Tongue (tissue), 1 donor: ENCODE measurements at regions not wholly inside any gene's neighbourhood (a gene's known extent, or its start where the extent isn't known, plus 50 kb on each side); places are given as distances from the start of the nearest gene placed in this dataset.
"Not testable (repeated sequence)": the region's sequence is repeated elsewhere in the genome, so short reads cannot be mapped to it uniquely, and the experiment has no call there.

Experiments used
- DNase-seq: peaks from one replicate; pipeline ENCODE4 v3.0.0-alpha.2; 2015

DNA sequence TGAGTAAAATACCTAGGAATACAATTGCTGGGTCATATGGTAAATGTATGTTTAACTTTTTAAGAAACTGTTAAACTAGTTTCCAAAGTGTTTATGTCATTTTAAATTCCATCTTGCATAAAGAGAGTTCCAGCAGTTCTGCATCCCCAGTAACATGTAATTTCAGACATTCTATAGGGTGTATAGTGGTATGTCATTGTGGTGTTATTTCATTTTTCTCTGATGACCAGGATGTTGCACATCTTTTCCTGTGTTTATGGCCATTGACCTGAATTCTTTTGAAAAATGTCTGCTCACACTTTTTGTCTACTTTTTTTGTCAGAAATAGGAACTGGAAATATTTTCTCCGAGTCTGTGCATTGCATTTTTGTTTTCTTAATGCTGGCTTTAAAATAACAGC, 128.9 kb downstream of the TMEM200A start:
- DNase-seq, result no peak

- DNase-seq, result no peak
Observed at GRCh38 chr6:130500693-130501092, 134.9 kb downstream of the TMEM200A start.

DNA sequence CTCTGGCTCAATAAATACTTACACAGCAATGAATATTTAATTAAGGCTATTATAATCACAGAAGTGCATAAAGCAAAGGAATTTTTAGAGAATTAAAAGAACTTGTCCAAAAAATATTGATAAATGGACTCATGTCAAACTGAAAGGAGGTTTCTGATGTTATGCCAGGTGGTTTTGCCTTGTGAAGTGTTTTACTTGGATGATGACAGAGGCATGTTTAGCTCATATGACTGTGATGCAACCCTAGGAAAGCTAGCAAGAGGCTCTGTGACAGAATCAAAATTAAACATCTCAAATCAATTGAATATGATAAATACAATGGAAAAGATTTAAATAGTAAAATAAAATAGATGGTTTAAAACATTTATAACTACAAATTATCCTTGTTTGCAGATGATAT, 137.3 kb downstream of the TMEM200A start:
- DNase-seq, result no peak

GRCh38 chr6:130505808-130506598, 140.2 kb downstream of the TMEM200A start:
- no peak for DNase-seq

GRCh38 chr6:130507005-130507665, 141.3 kb downstream of the TMEM200A start:
- not testable (repeated sequence) for DNase-seq

GRCh38 chr6:130507666-130508028, 141.8 kb downstream of the TMEM200A start:
- DNase-seq, result no peak

- peak; percentile 44 for DNase-seq
Observed at GRCh38 chr6:130513770-130514169, 148.0 kb downstream of the TMEM200A start.

GRCh38 chr6:130514712-130515111, 148.9 kb downstream of the TMEM200A start:
- no peak for DNase-seq

- no peak for DNase-seq
Observed at GRCh38 chr6:130515306-130515705, 149.5 kb downstream of the TMEM200A start.

GRCh38 chr6:130516604-130517003, 150.8 kb downstream of the TMEM200A start:
- no peak for DNase-seq

GRCh38 chr6:130517444-130517931, 151.7 kb downstream of the TMEM200A start:
- no peak for DNase-seq

GRCh38 chr6:130518588-130518987, 152.8 kb downstream of the TMEM200A start:
- no peak for DNase-seq

DNA sequence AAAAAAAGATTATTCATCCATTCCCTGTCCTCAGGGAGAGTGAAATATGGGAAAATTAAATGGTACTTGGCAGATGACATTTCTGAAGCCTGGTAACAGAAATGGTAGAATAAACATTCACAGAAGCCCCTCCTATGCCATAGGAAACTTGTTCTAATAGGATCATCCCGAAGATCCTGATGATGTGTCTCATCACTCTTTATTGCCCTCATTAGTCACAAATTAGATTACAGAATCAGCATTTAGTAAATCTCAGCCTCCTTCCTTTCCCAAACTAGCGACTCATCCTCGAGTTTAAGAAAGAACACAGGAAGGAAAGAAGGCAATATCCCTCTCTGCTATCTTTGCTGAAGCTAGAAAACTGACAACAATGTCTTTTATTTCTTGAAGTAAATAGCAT, 154.4 kb downstream of the TMEM200A start:
- DNase-seq, result no peak

DNA sequence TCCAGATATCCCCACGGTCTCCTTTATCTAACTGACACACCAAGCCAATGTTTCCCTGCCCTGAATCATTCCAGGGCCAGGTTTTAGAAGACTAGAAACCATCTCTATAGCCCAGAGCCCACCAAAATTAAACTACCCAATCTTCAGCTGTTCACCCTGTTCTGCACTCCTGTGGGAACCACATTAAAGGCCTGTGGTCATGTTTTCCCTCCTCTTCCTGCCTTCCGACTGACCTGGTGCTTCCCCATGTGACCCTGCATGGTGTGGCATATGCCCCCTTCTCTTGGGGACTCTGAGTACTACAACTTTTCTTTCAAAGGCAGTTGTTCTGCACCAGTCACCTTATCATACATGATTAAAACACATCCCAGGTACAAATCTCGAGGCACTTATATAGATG, 155.0 kb downstream of the TMEM200A start:
- DNase-seq, result no peak

DNA sequence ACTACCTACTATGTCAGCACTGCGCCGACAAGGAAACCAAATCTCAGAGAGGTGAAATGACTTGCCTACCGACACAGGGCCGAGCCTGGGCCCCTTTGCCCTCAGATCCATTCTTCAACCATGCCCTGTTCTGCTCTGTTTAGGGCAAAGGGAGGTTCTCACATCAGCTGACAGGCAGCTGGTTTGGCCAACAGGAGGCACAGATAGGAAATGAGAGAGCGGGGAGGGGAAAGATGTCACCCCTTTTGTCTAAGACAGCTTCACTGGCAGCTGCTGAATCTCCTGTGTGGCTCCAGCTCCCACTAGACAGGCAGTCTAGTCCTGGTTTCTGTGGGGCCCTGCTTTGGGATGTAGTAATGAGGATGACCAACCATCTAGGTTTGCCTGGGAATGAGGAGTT, 158.7 kb downstream of the TMEM200A start:
- no peak for DNase-seq

GRCh38 chr6:130525408-130525807, 159.6 kb downstream of the TMEM200A start:
- no peak for DNase-seq

- no peak for DNase-seq
Observed at GRCh38 chr6:130526466-130526865, 160.6 kb downstream of the TMEM200A start.

DNA sequence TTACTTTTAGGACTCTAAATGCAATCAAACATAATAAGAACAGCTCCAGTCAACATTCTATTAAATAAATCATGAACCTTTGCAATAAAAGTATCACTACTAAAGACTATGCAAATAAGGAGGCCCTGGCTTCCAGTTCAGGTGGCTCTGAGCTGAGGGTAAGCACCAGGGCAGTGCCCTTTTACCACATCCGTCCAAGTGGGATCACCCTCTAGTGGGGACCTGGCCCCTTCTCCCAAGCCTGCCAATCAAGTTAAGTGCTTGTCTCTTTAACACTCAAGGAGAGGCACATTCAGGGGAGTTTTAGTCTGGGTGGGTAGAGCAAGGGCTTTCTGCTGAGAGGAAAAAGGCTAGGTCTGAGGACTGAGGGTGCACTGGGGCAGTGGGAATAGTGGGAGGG, 161.4 kb downstream of the TMEM200A start:
- DNase-seq, result no peak

DNA sequence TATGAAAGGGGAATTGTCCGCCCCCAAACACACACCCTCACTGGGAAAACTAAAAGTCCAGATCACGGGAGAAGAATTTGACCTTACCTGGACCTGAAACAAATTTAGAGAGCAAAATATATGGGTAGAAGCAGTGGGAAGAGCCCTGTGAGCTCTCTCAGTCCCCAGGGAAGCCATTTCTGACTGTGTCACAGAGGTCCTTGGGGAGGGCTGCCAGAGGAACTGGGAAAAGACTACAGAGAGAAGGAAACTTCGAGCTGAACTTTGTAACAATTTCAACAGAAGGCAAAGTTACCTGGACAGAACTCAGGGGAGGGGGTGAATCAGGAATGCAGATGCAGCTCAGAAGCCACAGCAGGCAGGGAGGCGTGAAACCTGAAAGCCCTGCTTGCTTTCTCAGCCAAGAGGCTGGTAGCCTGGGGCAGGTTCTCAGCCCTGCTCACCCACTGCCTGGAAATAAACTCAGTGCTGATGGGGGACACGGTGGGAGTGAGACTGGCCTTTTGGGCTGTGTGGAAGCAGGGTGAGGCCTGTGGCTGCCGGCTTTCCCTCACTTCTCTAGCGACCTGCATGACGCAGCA, 163.8 kb downstream of the TMEM200A start:
- DNase-seq, result no peak

GRCh38 chr6:130534627-130535026, 168.8 kb downstream of the TMEM200A start:
- DNase-seq, result no peak

GRCh38 chr6:130535242-130535641, 169.4 kb downstream of the TMEM200A start:
- DNase-seq, result no peak

- no peak for DNase-seq
Observed at GRCh38 chr6:130537447-130537846, 171.6 kb downstream of the TMEM200A start.

DNA sequence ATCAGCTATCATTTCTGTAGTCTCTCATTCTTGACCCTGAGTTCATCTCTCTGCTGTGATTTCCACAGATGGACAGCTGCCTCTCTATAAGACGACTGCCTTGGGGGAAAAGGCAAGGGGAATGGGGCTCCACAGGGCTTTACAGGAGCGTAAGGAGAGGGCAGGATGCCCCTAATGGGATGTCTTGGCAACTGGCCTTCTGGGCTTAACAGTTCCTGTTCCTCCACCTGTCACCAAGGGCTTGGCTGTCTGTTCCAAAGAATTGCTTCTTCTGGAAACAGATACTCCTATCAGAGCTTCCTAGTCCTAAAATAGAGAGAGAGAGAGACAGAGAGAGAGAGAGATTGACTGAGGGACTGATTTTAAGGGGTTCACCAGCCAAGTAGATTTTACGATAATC, 181.9 kb downstream of the TMEM200A start:
- peak; percentile 84 for DNase-seq
